Endothelial cell of umbilical vein (primary cell): ENCODE measurements at regions not wholly inside any gene's neighbourhood (a gene's known extent, or its start where the extent isn't known, plus 50 kb on each side); places are given as distances from the start of the nearest gene placed in this dataset.

Experiments used
- BruUV-seq: library from RNA; stranded (reverse); fragments of 400-500 nt; replicated peaks from 2 replicates; lab custom pipeline; 2021; lab: Mats Ljungman, UMichigan
- CTCF ChIA-PET: fragments of 300-600, 350-600 bp; sonication (Branson Sonifier 250); formaldehyde crosslinking; loops from one replicate; lab custom pipeline; 2021; ENCODE audit warnings: antibody characterized with exemption, inconsistent platforms; lab: Charles Lee
- POLR2A ChIA-PET: fragments of 300-600, 350-600 bp; sonication (Branson Sonifier 250); formaldehyde crosslinking; loops from one replicate; lab custom pipeline; 2021; ENCODE audit warnings: antibody characterized with exemption, inconsistent platforms; lab: Charles Lee
- DNase-seq: peaks from one replicate; pipeline ENCODE4 v3.0.0-alpha.2; 2011; ENCODE audit warnings: low read depth, low spot score
- FAIRE-seq: peaks from 2 replicates; lab custom pipeline; 2011; peaks lifted over from hg19 to GRCh38; lab: Jason Lieb, UNC
- H2AFZ ChIP-seq: 2 replicates; pipeline ENCODE4 v1.6.0; 2012; ENCODE audit warnings: low read depth, low read length, control low read depth, inconsistent platforms
- H3K27ac ChIP-seq: 2 replicates; pipeline ENCODE4 v1.5.1; 2011; ENCODE audit warnings: low read depth, mild to moderate bottlenecking, control low read depth, low read length, moderate library complexity; ENCODE audit not compliant: insufficient read depth
- H3K27me3 ChIP-seq, 2 experiments: 2 replicates each; pipeline versions ENCODE4 v1.6.0 to v1.6.1; 2011; ENCODE audit warnings: low read length in 2 of 2, mixed read lengths in 1 of 2; ENCODE audit not compliant: control insufficient read depth in 2 of 2, insufficient read depth in 2 of 2
- H3K36me3 ChIP-seq, 2 experiments: 2 replicates in 1 of 2; 3 replicates in 1 of 2; pipeline ENCODE4 v1.5.1; 2011; ENCODE audit warnings: low read length in 2 of 2, mild to moderate bottlenecking in 1 of 2, moderate library complexity in 1 of 2; ENCODE audit not compliant: control insufficient read depth in 2 of 2, insufficient read depth in 2 of 2; ENCODE audit errors: extremely low read depth in 1 of 2
- H3K4me1 ChIP-seq: 3 replicates; pipeline ENCODE4 v1.5.1; 2011; ENCODE audit warnings: mild to moderate bottlenecking, low read length; ENCODE audit not compliant: control insufficient read depth, insufficient read depth; ENCODE audit errors: extremely low read depth
- H3K4me2 ChIP-seq: 2 replicates; pipeline ENCODE4 v1.6.1; 2011; ENCODE audit warnings: low read length, control low read depth, mixed read lengths; ENCODE audit not compliant: insufficient read depth
- H3K4me3 ChIP-seq, 3 experiments: fragments of 200-600 bp in 1 of 3; sonication (generic), shearing (Covaris generic) in 1 of 3; replicated peaks in 1 of 3; 2 replicates each; pipeline ENCODE4 v1.5.1; 2011 to 2016; ENCODE audit warnings: control low read depth in 3 of 3, low read length in 3 of 3, mild to moderate bottlenecking in 2 of 3, inconsistent platforms in 1 of 3, low read depth in 1 of 3, moderate library complexity in 1 of 3; ENCODE audit not compliant: insufficient read depth in 1 of 3
- H3K79me2 ChIP-seq: 2 replicates; pipeline ENCODE4 v1.6.0; 2012; ENCODE audit warnings: low read length, inconsistent platforms; ENCODE audit not compliant: control insufficient read depth, insufficient read depth
- H3K9ac ChIP-seq: replicated peaks from 2 replicates; pipeline ENCODE3; 2011; ENCODE audit warnings: low read length, control low read depth; ENCODE audit not compliant: insufficient read depth; ENCODE audit errors: extremely low read depth
- H3K9me1 ChIP-seq: replicated peaks from 3 replicates; pipeline ENCODE4 v1.6.0; 2011; ENCODE audit warnings: mild to moderate bottlenecking, low read length; ENCODE audit not compliant: control insufficient read depth, insufficient read depth; ENCODE audit errors: extremely low read depth
- H3K9me3 ChIP-seq: replicated peaks from 2 replicates; pipeline ENCODE4 v1.5.1; 2012; ENCODE audit warnings: low read length, inconsistent platforms; ENCODE audit not compliant: control insufficient read depth, insufficient read depth
- H4K20me1 ChIP-seq: replicated peaks from 2 replicates; pipeline ENCODE3; 2011; ENCODE audit warnings: mild to moderate bottlenecking, low read length; ENCODE audit not compliant: control insufficient read depth, insufficient read depth; ENCODE audit errors: extremely low read depth
- CTCF ChIP-seq, 2 donors: IDR thresholded peaks; 1 replicate in 1 of 2; 2 replicates in 1 of 2; pipeline ENCODE4 v1.5.1; 2011; ENCODE audit warnings: low read length in 2 of 2, mild to moderate bottlenecking in 2 of 2, moderate library complexity in 2 of 2, control low read depth in 1 of 2, inconsistent platforms in 1 of 2, low read depth in 1 of 2; ENCODE audit not compliant: insufficient read depth in 1 of 2; ENCODE audit errors: extremely low read depth in 1 of 2
- EZH2 ChIP-seq: IDR thresholded peaks from 2 replicates; pipeline ENCODE4 v1.6.1; 2012; ENCODE audit warnings: borderline replicate concordance, low read depth, mild to moderate bottlenecking, moderate library complexity, low read length, inconsistent platforms; ENCODE audit not compliant: severe bottlenecking
- FOS ChIP-seq: IDR thresholded peaks from 2 replicates; pipeline ENCODE4 v1.6.1; 2011; ENCODE audit warnings: mild to moderate bottlenecking, low read length, moderate library complexity, borderline replicate concordance; ENCODE audit not compliant: insufficient read depth
- GATA2 ChIP-seq: IDR thresholded peaks from 2 replicates; pipeline ENCODE4 v1.7.0; 2011; ENCODE audit warnings: low read depth, mild to moderate bottlenecking, moderate library complexity, mixed read lengths, low read length; ENCODE audit not compliant: insufficient read length, insufficient read depth
- JUN ChIP-seq: IDR thresholded peaks from 2 replicates; pipeline ENCODE4 v1.6.1; 2011; ENCODE audit warnings: borderline replicate concordance, low read depth; ENCODE audit not compliant: insufficient read length, insufficient read depth
- MYC ChIP-seq: IDR thresholded peaks from one replicate; pipeline ENCODE4 v1.6.1; 2011; ENCODE audit warnings: mild to moderate bottlenecking, low read depth, low read length
- POLR2A ChIP-seq: IDR thresholded peaks from 2 replicates; pipeline ENCODE4 v1.6.1; 2012; ENCODE audit warnings: low read depth, mild to moderate bottlenecking, control low read depth, low read length
- POLR2AphosphoS5 ChIP-seq: IDR thresholded peaks from 2 replicates; pipeline ENCODE4 v1.6.1; 2012; ENCODE audit warnings: low read depth, mild to moderate bottlenecking, control low read depth, low read length, moderate library complexity; ENCODE audit not compliant: insufficient read depth
- dilution Hi-C: fragments of 300-500 bp; cut with MboI; formaldehyde crosslinking; loops from one replicate; pipeline ENCODE4 v1.15.0; 2019; ENCODE audit warnings: low sequenced_read_pairs; ENCODE audit not compliant: extremely low pct_ligation_motif_present
- intact Hi-C: fragments of 100-400 bp; cut with micrococcal nuclease; formaldehyde crosslinking; loops from one replicate; pipeline ENCODE4 v1.10.0; 2022
- TF ChIP-seq, protein P1 (sequence below): IDR thresholded peaks from 2 replicates; pipeline ENCODE4 v1.6.1; 2011; ENCODE audit not compliant: insufficient read depth, insufficient read length

DNA sequence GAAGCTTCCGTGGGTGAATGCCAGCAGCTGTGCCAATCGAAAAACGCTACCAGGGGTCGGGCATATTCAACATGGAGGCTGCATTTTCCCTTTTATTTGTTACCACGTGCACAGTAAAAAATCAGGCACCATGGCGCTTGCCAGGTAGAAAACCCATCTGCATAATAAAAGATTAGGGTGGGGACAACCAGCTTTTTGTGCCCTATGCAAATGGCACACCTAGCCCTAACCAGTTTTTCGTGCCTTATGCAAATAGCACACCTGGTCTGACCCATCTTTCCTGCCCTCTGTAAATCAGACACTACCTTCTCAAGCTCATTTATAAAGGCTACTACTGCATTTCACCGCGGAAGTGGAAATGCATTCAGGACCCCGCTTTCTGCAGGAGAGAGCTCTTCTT lies 62.1 kb upstream of the FREM2 start:
- CTCF ChIA-PET = interaction anchor here (0.9 kb wide), 1 partner anchor 14 kb away, joined by 3 read pairs; no protein-coding TSS in a partner anchor

More for the DNA sequence above, 62.1 kb upstream of the FREM2 start:
- Histone ChIP-seq H3K9me1 (no peaks in the 10 kb centered on the region), H4K20me1 (no peaks in the 10 kb centered on the region), H2AFZ (no peak overlapping the region), H3K4me3 (no peak overlapping the region), H3K27me3 (no peaks in the 10 kb centered on the region), H3K9me3 (no peaks in the 10 kb centered on the region), H3K9ac (no peak overlapping the region), H3K27ac (no peak overlapping the region), H3K4me1 (no peaks in the 10 kb centered on the region), H3K4me2 (no peak overlapping the region), H3K36me3 (no peaks in the 10 kb centered on the region), H3K79me2 (no peaks in the 10 kb centered on the region)
- FAIRE-seq (no peak), DNase-seq (no peak)
- BruUV-seq = no TSS peak
- TF ChIP-seq FOS = no peak
- no peak for TF ChIP-seq EZH2
- TF ChIP-seq, protein P1, sequence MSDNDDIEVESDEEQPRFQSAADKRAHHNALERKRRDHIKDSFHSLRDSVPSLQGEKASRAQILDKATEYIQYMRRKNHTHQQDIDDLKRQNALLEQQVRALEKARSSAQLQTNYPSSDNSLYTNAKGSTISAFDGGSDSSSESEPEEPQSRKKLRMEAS = no peak
- no peak for TF ChIP-seq POLR2A
- TF ChIP-seq GATA2 = no peak
- no peak for TF ChIP-seq POLR2AphosphoS5
- TF ChIP-seq MYC = no peak
- TF ChIP-seq JUN = no peak
- TF ChIP-seq CTCF (IDR thresholded peaks at IDR 0.05; ENCODE audit: extremely low read depth in 1 of 2, insufficient read depth in 1 of 2, low read depth in 1 of 2, low read length in 2 of 2) = no peak
- POLR2A ChIA-PET = no interaction called here
- intact Hi-C loops (no loop called here), dilution Hi-C loops (no loop called here)
